ENCODE measurements at regions not wholly inside any gene's neighbourhood (a gene's known extent, or its start where the extent isn't known, plus 50 kb on each side); places are given as distances from the start of the nearest gene placed in this dataset.

GRCh38 chr9:26694381-26695297, 198.0 kb downstream of the CAAP1 start:
- DNase-seq (ENCODE audit: low read depth, low spot score) (no peak), ATAC-seq (no peak)
- no TSS peak for BruUV-seq (replicated peaks)
- TF ChIP-seq REST (IDR thresholded peaks at IDR 0.05; ENCODE audit: insufficient read depth in 1 of 2, low read depth in 2 of 2, low read length in 1 of 2) (no peak), POLR2AphosphoS5 (IDR thresholded peaks at IDR 0.05; ENCODE audit: low read depth, low read length) (no peak), SIN3A (IDR thresholded peaks at IDR 0.05; ENCODE audit: borderline replicate concordance, insufficient read depth, low read depth, low read length) (no peak), TCF7L2 (IDR thresholded peaks at IDR 0.05; ENCODE audit: low read depth, low read length) (no peak), CTCF (IDR thresholded peaks at IDR 0.05) (no peak)
- no peaks in the 10 kb centered on the region for H3K4me1 ChIP-seq (ENCODE audit: control insufficient read depth, insufficient read depth, low read length)
- intact Hi-C loops (cut with micrococcal nuclease; ENCODE audit: unreplicated experiment) (no loop called here), in situ Hi-C loops (cut with HindIII; ENCODE audit: low pct_unique_long_range_greater_than_20kb, low sequenced_read_pairs) (no loop called here)
- H3K4me3 ChIP-seq (ENCODE audit: low read depth in 2 of 2, low read length in 2 of 2), result no peak overlapping the region
- ChIA-PET POLR2A (no interaction called here), CTCF (no interaction called here)
- H3K9me3 ChIP-seq (ENCODE audit: control insufficient read depth, insufficient read depth, low read depth, low read length), result no peaks in the 10 kb centered on the region
- H3K36me3 ChIP-seq (ENCODE audit: control insufficient read depth, insufficient read depth, low read length), result no peaks in the 10 kb centered on the region
- no peak overlapping the region for H3K27ac ChIP-seq (ENCODE audit: low read length)
- H3K27me3 ChIP-seq (ENCODE audit: control insufficient read depth, insufficient read depth, low read length), result no peaks in the 10 kb centered on the region

GRCh38 chr9:26689041-26689440, 203.6 kb downstream of the CAAP1 start:
- TF ChIP-seq CTCF (IDR thresholded peaks at IDR 0.05) (no peak), REST (IDR thresholded peaks at IDR 0.05; ENCODE audit: insufficient read depth in 1 of 2, low read depth in 2 of 2, low read length in 1 of 2) (no peak), TCF7L2 (IDR thresholded peaks at IDR 0.05; ENCODE audit: low read depth, low read length) (no peak), SIN3A (IDR thresholded peaks at IDR 0.05; ENCODE audit: borderline replicate concordance, insufficient read depth, low read depth, low read length) (no peak), POLR2AphosphoS5 (IDR thresholded peaks at IDR 0.05; ENCODE audit: low read depth, low read length) (no peak)
- no peaks in the 10 kb centered on the region for H3K27me3 ChIP-seq (ENCODE audit: control insufficient read depth, insufficient read depth, low read length)
- H3K36me3 ChIP-seq (ENCODE audit: control insufficient read depth, insufficient read depth, low read length), result no peaks in the 10 kb centered on the region
- CTCF ChIA-PET, result no interaction called here
- H3K9me3 ChIP-seq (ENCODE audit: control insufficient read depth, insufficient read depth, low read depth, low read length), result no peaks in the 10 kb centered on the region
- no TSS peak for BruUV-seq (replicated peaks)
- no peaks in the 10 kb centered on the region for H3K4me1 ChIP-seq (ENCODE audit: control insufficient read depth, insufficient read depth, low read length)
- H3K27ac ChIP-seq (ENCODE audit: low read length), result no peak overlapping the region
- POLR2A ChIA-PET, result no interaction called here
- intact Hi-C loops (cut with micrococcal nuclease; ENCODE audit: unreplicated experiment), result no loop called here
- no peak for DNase-seq (ENCODE audit: low read depth, low spot score)
- H3K4me3 ChIP-seq (ENCODE audit: low read depth in 2 of 2, low read length in 2 of 2), result no peak overlapping the region
- in situ Hi-C loops (cut with HindIII; ENCODE audit: low pct_unique_long_range_greater_than_20kb, low sequenced_read_pairs), result no loop called here
- ATAC-seq, result no peak
